Endothelial cell (in vitro differentiated cells): ENCODE measurements at regions not wholly inside any gene's neighbourhood (a gene's known extent, or its start where the extent isn't known, plus 50 kb on each side); places are given as distances from the start of the nearest gene placed in this dataset.
A peak's percentile ranks its signal among the peaks of the same experiment; 100 is the strongest.

Experiments used
- DNase-seq: peaks from one replicate; pipeline ENCODE4 v3.0.0; 2021; ENCODE audit warnings: low spot score
- H3K27ac Mint-ChIP-seq: one replicate; pipeline ENCODE4 v1.8.0; 2021; ENCODE audit warnings: mixed read lengths, inconsistent platforms; ENCODE audit not compliant: unreplicated experiment
- H3K27me3 Mint-ChIP-seq: one replicate; pipeline ENCODE4 v1.8.0; 2021; ENCODE audit warnings: mild to moderate bottlenecking, moderate library complexity, mixed read lengths, inconsistent platforms; ENCODE audit not compliant: unreplicated experiment
- H3K36me3 Mint-ChIP-seq: one replicate; pipeline ENCODE4 v1.8.0; 2021; ENCODE audit warnings: mild to moderate bottlenecking, low read depth, mixed read lengths, inconsistent platforms; ENCODE audit not compliant: unreplicated experiment
- H3K4me1 Mint-ChIP-seq: one replicate; pipeline ENCODE4 v1.8.0; 2021; ENCODE audit warnings: mild to moderate bottlenecking, mixed read lengths, inconsistent platforms; ENCODE audit not compliant: unreplicated experiment
- H3K4me3 Mint-ChIP-seq: one replicate; pipeline ENCODE4 v1.8.0; 2021; ENCODE audit warnings: mild to moderate bottlenecking, mixed read lengths, inconsistent platforms; ENCODE audit not compliant: unreplicated experiment
- H3K9me3 Mint-ChIP-seq: one replicate; pipeline ENCODE4 v1.8.0; 2021; ENCODE audit warnings: mixed read lengths, inconsistent platforms; ENCODE audit not compliant: unreplicated experiment
- CTCF ChIP-seq: fragments of 200-600 bp; sonication (generic); IDR thresholded peaks from one replicate; pipeline ENCODE4 v1.5.0; 2021; ENCODE audit warnings: antibody characterized with exemption; ENCODE audit not compliant: unreplicated experiment

GRCh38 chr13:50203256-50203941 is 188.2 kb downstream of the KCNRG start:
- Mint-ChIP-seq H3K27ac (no peak overlapping the region), H3K4me3 (no peak overlapping the region), H3K9me3 (no peaks in the 10 kb centered on the region), H3K4me1 (peaks cover 8% of the 10 kb centered on the region), H3K36me3 (no peaks in the 10 kb centered on the region), H3K27me3 (peaks cover 1% of the 10 kb centered on the region)
- no peak for DNase-seq
- TF ChIP-seq CTCF, result no peak

- no peak overlapping the region for H3K27ac Mint-ChIP-seq
- DNase-seq, result no peak
- peaks cover 10% of the 10 kb centered on the region for H3K4me1 Mint-ChIP-seq
- H3K4me3 Mint-ChIP-seq, result no peak overlapping the region
- H3K27me3 Mint-ChIP-seq, result no peaks in the 10 kb centered on the region
- no peaks in the 10 kb centered on the region for H3K9me3 Mint-ChIP-seq
- no peaks in the 10 kb centered on the region for H3K36me3 Mint-ChIP-seq
- no peak for TF ChIP-seq CTCF
Measured at GRCh38 chr13:50205581-50205980, 190.3 kb downstream of the KCNRG start.

GRCh38 chr13:50208826-50209335 is 193.6 kb downstream of the KCNRG start:
- H3K9me3 Mint-ChIP-seq, result no peaks in the 10 kb centered on the region
- H3K4me1 Mint-ChIP-seq, result peaks cover 5% of the 10 kb centered on the region
- H3K36me3 Mint-ChIP-seq, result peaks cover 4% of the 10 kb centered on the region
- no peak for TF ChIP-seq CTCF
- peak; percentile 38 for DNase-seq
- peak overlapping the region; percentile 44 for H3K27ac Mint-ChIP-seq
- no peaks in the 10 kb centered on the region for H3K27me3 Mint-ChIP-seq
- H3K4me3 Mint-ChIP-seq, result peak overlapping the region; percentile 40

GRCh38 chr13:50209631-50210030 is 194.4 kb downstream of the KCNRG start:
- Mint-ChIP-seq H3K4me1 (peaks cover 5% of the 10 kb centered on the region), H3K27ac (no peak overlapping the region), H3K27me3 (no peaks in the 10 kb centered on the region), H3K9me3 (no peaks in the 10 kb centered on the region), H3K4me3 (no peak overlapping the region), H3K36me3 (peaks cover 4% of the 10 kb centered on the region)
- no peak for TF ChIP-seq CTCF
- no peak for DNase-seq

GRCh38 chr13:50213526-50213925 is 198.3 kb downstream of the KCNRG start:
- Mint-ChIP-seq H3K27ac (no peak overlapping the region), H3K9me3 (no peaks in the 10 kb centered on the region), H3K4me1 (peaks cover 5% of the 10 kb centered on the region), H3K4me3 (no peak overlapping the region), H3K36me3 (peaks cover 4% of the 10 kb centered on the region), H3K27me3 (no peaks in the 10 kb centered on the region)
- no peak for TF ChIP-seq CTCF
- DNase-seq, result no peak
